HUES48 (cell line): ENCODE measurements at regions not wholly inside any gene's neighbourhood (a gene's known extent, or its start where the extent isn't known, plus 50 kb on each side); places are given as distances from the start of the nearest gene placed in this dataset.
"Not testable (repeated sequence)": the region's sequence is repeated elsewhere in the genome, so short reads cannot be mapped to it uniquely, and the experiment has no call there.

ENCODE experiments used
- H3K27ac ChIP-seq: one replicate; pipeline ENCODE4 v1.7.0; 2013; ENCODE audit warnings: low read depth, low read length, inconsistent platforms
- H3K27me3 ChIP-seq: 2 replicates; pipeline ENCODE4 v1.6.1; 2013; ENCODE audit warnings: mild to moderate bottlenecking, low read length; ENCODE audit not compliant: control insufficient read depth, insufficient read depth
- H3K36me3 ChIP-seq: 2 replicates; pipeline ENCODE4 v1.6.1; 2013; ENCODE audit warnings: low read length; ENCODE audit not compliant: control insufficient read depth, insufficient read depth
- H3K4me1 ChIP-seq: 2 replicates; pipeline ENCODE4 v1.6.1; 2013; ENCODE audit warnings: mild to moderate bottlenecking, low read length; ENCODE audit not compliant: control insufficient read depth, insufficient read depth
- H3K4me3 ChIP-seq: 2 replicates; pipeline ENCODE4 v1.5.1; 2013; ENCODE audit warnings: mild to moderate bottlenecking, low read depth, low read length
- H3K9ac ChIP-seq: 2 replicates; pipeline ENCODE4 v1.6.1; 2013; ENCODE audit warnings: mild to moderate bottlenecking, low read depth, low read length, moderate library complexity
- H3K9me3 ChIP-seq: 2 replicates; pipeline ENCODE4 v1.6.1; 2013; ENCODE audit warnings: low read length; ENCODE audit not compliant: control insufficient read depth, insufficient read depth

DNA sequence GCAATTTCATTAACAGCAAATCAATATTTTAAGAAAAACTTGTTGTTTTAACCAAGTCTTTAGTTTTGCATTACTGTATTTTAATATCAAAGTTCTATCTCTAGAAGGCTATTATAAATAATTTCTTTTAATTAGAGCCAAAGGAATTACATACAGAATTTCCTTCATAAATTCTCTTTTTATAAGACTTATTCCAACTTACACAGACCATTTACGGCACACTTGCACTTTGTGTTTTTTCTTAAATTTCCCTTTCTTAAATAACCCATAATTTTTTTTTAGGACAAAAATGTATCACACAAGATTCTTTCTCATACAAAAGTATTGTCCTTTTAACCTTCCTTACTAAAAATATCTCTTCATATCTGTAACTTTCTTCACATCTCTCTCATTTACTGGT, 458.5 kb upstream of the CHRM3 start:
- Histone ChIP-seq H3K36me3 (no peaks in the 10 kb centered on the region), H3K4me3 (no peak overlapping the region), H3K27ac (no peak overlapping the region), H3K4me1 (no peaks in the 10 kb centered on the region), H3K9ac (no peak overlapping the region), H3K9me3 (peaks cover 38% of the 10 kb centered on the region), H3K27me3 (no peaks in the 10 kb centered on the region)

GRCh38 chr1:238916828-238917227, 469.5 kb upstream of the CHRM3 start:
- Histone ChIP-seq H3K4me3 (no peak overlapping the region), H3K27me3 (no peaks in the 10 kb centered on the region), H3K27ac (no peak overlapping the region), H3K4me1 (peaks cover 10% of the 10 kb centered on the region; the same call in 1 of the 2 replicates), H3K36me3 (no peaks in the 10 kb centered on the region), H3K9me3 (no peaks in the 10 kb centered on the region), H3K9ac (no peak overlapping the region)

DNA sequence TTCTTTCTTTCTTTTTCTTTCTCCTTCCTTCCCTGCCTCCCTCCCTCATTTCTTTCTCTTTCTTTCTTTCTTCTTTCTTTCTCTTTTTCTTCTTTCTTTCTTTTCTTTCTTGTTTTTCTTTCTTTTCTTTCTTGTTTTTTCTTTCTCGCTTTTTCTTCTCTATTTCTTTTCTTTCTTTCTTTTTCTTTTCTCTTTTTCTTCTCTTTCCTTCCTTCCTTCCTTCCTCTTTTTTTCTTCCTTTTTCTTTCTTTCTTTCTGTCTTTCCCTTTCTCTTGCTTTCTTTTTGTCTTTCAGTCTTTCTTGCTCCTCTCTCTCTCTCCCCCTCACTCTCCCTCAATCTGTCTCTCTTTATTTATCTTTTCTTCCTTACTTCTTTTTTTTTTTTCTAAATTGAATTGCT, 472.0 kb upstream of the CHRM3 start:
- H3K4me1 ChIP-seq: peaks cover 8% of the 10 kb centered on the region; the same call in 1 of the 2 replicates
- no peak overlapping the region for H3K9ac ChIP-seq
- no peaks in the 10 kb centered on the region for H3K9me3 ChIP-seq
- no peaks in the 10 kb centered on the region for H3K27me3 ChIP-seq
- H3K36me3 ChIP-seq: no peaks in the 10 kb centered on the region
- H3K27ac ChIP-seq: no peak overlapping the region
- H3K4me3 ChIP-seq: no peak overlapping the region

- no peaks in the 10 kb centered on the region for H3K27me3 ChIP-seq
- H3K9ac ChIP-seq: no peak overlapping the region
- H3K36me3 ChIP-seq: no peaks in the 10 kb centered on the region
- no peaks in the 10 kb centered on the region for H3K9me3 ChIP-seq
- no peaks in the 10 kb centered on the region for H3K4me1 ChIP-seq
- H3K4me3 ChIP-seq: no peak overlapping the region
- H3K27ac ChIP-seq: no peak overlapping the region
Measured at GRCh38 chr1:238913210-238913609, 473.2 kb upstream of the CHRM3 start.

- Histone ChIP-seq H3K4me1 (no peaks in the 10 kb centered on the region), H3K36me3 (no peaks in the 10 kb centered on the region), H3K27ac (no peak overlapping the region), H3K9ac (no peak overlapping the region), H3K4me3 (no peak overlapping the region), H3K9me3 (no peaks in the 10 kb centered on the region), H3K27me3 (no peaks in the 10 kb centered on the region)
Measured at GRCh38 chr1:238912148-238912547, 474.2 kb upstream of the CHRM3 start.

DNA sequence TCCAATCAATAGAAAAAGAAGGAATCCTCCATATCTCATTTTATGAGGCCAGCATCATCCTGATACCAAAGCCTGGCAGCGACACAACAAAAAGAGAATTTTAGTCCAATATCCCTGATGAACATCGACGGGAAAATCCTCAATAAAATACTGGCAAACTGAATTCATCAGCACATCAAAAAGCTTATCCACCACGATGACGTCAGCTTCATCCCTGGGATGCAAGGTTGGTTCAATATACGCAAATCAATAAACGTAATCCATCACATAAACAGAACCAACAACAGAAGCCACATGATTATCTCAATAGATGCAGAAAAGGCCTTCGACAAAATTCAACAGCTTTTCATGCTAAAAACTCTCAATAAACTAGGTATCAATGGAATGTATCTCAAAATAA, 483.6 kb upstream of the CHRM3 start:
- not testable (repeated sequence) for H3K27me3 ChIP-seq, H3K27ac ChIP-seq, H3K9ac ChIP-seq, H3K4me1 ChIP-seq, H3K4me3 ChIP-seq, H3K36me3 ChIP-seq, H3K9me3 ChIP-seq

DNA sequence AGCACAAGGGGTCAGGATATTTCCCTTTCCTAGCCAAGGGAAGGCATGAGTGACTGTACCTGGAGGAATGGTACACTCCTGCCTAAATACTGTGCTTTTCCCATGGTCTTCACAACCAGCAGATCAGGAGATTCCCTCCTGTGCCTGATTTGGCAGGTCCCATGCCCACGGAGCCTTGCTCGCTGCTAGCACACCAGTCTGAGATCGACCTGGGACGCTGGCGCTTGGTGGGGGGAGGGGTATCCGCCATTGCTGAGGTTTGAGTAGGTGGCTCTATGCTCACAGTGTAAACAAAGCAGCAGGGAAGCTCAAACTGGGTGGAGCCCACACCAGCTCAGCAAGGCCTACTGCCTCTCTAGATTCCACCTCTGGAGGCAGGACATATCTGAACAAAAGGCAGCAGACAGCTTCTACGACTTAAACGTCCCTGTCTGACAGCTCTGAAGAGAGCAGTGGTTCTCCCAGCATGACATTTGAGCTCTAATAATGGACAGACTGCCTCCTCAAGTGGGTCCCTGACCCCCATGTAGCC, 486.0 kb upstream of the CHRM3 start:
- no peaks in the 10 kb centered on the region for H3K9me3 ChIP-seq
- no peaks in the 10 kb centered on the region for H3K27me3 ChIP-seq
- H3K4me3 ChIP-seq: no peak overlapping the region
- no peak overlapping the region for H3K27ac ChIP-seq
- no peaks in the 10 kb centered on the region for H3K4me1 ChIP-seq
- H3K36me3 ChIP-seq: no peaks in the 10 kb centered on the region
- no peak overlapping the region for H3K9ac ChIP-seq

DNA sequence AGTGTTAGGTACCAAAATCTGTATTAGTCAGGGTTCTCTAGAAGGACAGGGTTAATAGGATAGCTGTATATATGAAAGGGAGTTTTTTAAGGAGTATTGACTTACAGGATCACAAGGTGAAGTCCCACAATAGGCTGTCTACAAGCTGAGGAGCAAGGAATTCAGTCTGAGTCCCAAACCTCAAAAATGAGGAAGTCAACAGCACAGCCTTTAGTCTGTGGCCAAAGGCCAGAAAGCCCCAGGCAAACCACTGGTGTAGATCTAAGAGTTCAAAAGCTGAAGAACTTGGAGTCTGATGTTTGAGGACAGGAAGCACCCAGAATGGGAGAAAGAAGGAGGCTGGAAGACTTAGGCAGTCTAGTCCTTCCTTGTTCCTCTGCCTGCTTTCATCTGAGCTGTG, 487.5 kb upstream of the CHRM3 start:
- Histone ChIP-seq H3K4me3 (no peak overlapping the region), H3K36me3 (no peaks in the 10 kb centered on the region), H3K27ac (no peak overlapping the region), H3K27me3 (no peaks in the 10 kb centered on the region), H3K9me3 (no peaks in the 10 kb centered on the region), H3K9ac (no peak overlapping the region), H3K4me1 (no peaks in the 10 kb centered on the region)

GRCh38 chr1:238895911-238896310, 490.5 kb upstream of the CHRM3 start:
- H3K9ac ChIP-seq: no peak overlapping the region

GRCh38 chr1:238892612-238893011, 493.8 kb upstream of the CHRM3 start:
- H3K36me3 ChIP-seq: no peaks in the 10 kb centered on the region
- H3K9ac ChIP-seq: no peak overlapping the region
- no peak overlapping the region for H3K4me3 ChIP-seq
- no peaks in the 10 kb centered on the region for H3K9me3 ChIP-seq
- H3K4me1 ChIP-seq: no peaks in the 10 kb centered on the region
- no peak overlapping the region for H3K27ac ChIP-seq
- no peaks in the 10 kb centered on the region for H3K27me3 ChIP-seq

More at GRCh38 chr1:238895911-238896310, 490.5 kb upstream of the CHRM3 start:
- H3K9me3 ChIP-seq: no peaks in the 10 kb centered on the region
- H3K27me3 ChIP-seq: no peaks in the 10 kb centered on the region
- H3K4me3 ChIP-seq: no peak overlapping the region
- no peaks in the 10 kb centered on the region for H3K4me1 ChIP-seq
- no peak overlapping the region for H3K27ac ChIP-seq
- no peaks in the 10 kb centered on the region for H3K36me3 ChIP-seq

DNA sequence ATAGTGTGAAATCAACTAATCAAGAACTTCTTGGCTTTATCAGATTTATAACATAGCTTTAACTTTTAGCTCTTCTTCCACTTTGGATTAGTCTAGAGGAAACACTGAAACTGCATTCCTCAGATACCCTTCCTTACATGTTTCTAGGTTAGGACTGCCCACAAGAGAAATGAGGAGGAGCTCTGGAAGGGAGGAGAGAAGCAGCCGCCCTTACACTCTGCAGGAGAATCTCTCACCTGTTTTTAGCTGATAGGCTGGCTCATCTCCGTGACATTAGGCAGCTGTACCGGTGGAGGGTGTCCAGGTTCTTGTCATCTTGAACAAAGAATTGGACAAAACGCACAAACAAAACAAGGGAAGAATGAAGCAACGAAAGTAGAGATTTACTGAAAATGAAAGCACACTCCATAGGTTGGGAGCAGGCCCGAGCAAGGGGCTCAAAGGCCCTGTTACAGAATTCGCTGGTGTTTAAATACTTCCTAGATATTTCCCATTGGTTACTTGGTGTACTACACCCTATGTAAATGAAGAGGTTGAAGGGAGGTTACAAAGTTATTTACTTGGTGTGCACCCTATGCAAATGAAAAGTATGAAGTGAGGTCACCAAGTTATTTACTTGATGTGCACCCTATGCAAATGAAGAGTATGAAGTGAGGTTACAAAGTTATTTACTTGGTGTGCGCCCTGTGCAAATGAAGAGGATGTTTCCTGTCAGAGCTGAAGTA, 524.9 kb upstream of the CHRM3 start:
- Histone ChIP-seq H3K4me1 (no peaks in the 10 kb centered on the region), H3K36me3 (no peaks in the 10 kb centered on the region), H3K27me3 (no peaks in the 10 kb centered on the region), H3K9ac (no peak overlapping the region), H3K9me3 (peaks cover 6% of the 10 kb centered on the region), H3K4me3 (no peak overlapping the region), H3K27ac (no peak overlapping the region)
